H9 (cell line): ENCODE measurements at regions not wholly inside any gene's neighbourhood (a gene's known extent, or its start where the extent isn't known, plus 50 kb on each side); places are given as distances from the start of the nearest gene placed in this dataset.

ENCODE experiments used
- DNase-seq: peaks from one replicate; pipeline ENCODE4 v3.0.0-alpha.2; 2017
- H2AFZ ChIP-seq: one replicate; pipeline ENCODE4 v1.6.1; 2013; ENCODE audit warnings: mild to moderate bottlenecking, low read length, control low read depth, moderate library complexity
- H2AK5ac ChIP-seq: 2 replicates; pipeline ENCODE4 v1.6.1; 2013; ENCODE audit warnings: low read length, control low read depth, mixed read lengths; ENCODE audit not compliant: insufficient read length
- H2BK120ac ChIP-seq: one replicate; pipeline ENCODE4 v1.6.1; 2013; ENCODE audit warnings: low read depth, mild to moderate bottlenecking, low read length, control low read depth, inconsistent platforms; ENCODE audit not compliant: poor library complexity, severe bottlenecking
- H2BK12ac ChIP-seq: 2 replicates; pipeline ENCODE4 v1.6.1; 2013; ENCODE audit warnings: low read length, control low read depth, mixed read lengths, low read depth; ENCODE audit not compliant: insufficient read length
- H2BK15ac ChIP-seq: 2 replicates; pipeline ENCODE4 v1.6.1; 2013; ENCODE audit warnings: low read depth, low read length, control low read depth
- H2BK20ac ChIP-seq: one replicate; pipeline ENCODE4 v1.6.1; 2013; ENCODE audit warnings: low read depth, mild to moderate bottlenecking, low read length, control low read depth, inconsistent platforms; ENCODE audit not compliant: poor library complexity, severe bottlenecking
- H2BK5ac ChIP-seq: 2 replicates; pipeline ENCODE4 v1.6.1; 2013; ENCODE audit warnings: low read length, control low read depth, mixed read lengths; ENCODE audit not compliant: insufficient read length
- H3K14ac ChIP-seq: 2 replicates; pipeline ENCODE4 v1.6.1; 2013; ENCODE audit warnings: low read length, control low read depth; ENCODE audit not compliant: insufficient read depth
- H3K18ac ChIP-seq: 2 replicates; pipeline ENCODE4 v1.6.1; 2013; ENCODE audit warnings: low read depth, mild to moderate bottlenecking, mixed read lengths, low read length, control low read depth; ENCODE audit not compliant: insufficient read length
- H3K23ac ChIP-seq: 2 replicates; pipeline ENCODE4 v1.6.1; 2013; ENCODE audit warnings: low read length, control low read depth, mixed read lengths, low read depth; ENCODE audit not compliant: insufficient read length
- H3K23me2 ChIP-seq: 2 replicates; pipeline ENCODE4 v1.6.1; 2013; ENCODE audit warnings: low read depth, mild to moderate bottlenecking, mixed read lengths, low read length, control low read depth; ENCODE audit not compliant: insufficient read length, poor library complexity, severe bottlenecking
- H3K27ac ChIP-seq: 2 replicates; pipeline ENCODE4 v1.5.1; 2013; ENCODE audit warnings: low read length, control low read depth, mixed read lengths, low read depth; ENCODE audit not compliant: insufficient read length
- H3K27me3 ChIP-seq: 2 replicates; pipeline ENCODE4 v1.6.1; 2013; ENCODE audit warnings: low read length, control low read depth, inconsistent platforms; ENCODE audit not compliant: insufficient read depth
- H3K4ac ChIP-seq: 2 replicates; pipeline ENCODE4 v1.6.1; 2013; ENCODE audit warnings: low read depth, mild to moderate bottlenecking, control low read depth, inconsistent platforms, low read length, moderate library complexity
- H3K4me1 ChIP-seq: 2 replicates; pipeline ENCODE4 v1.6.1; 2013; ENCODE audit warnings: low read length, control low read depth, inconsistent platforms; ENCODE audit not compliant: insufficient read depth
- H3K4me2 ChIP-seq: 2 replicates; pipeline ENCODE4 v1.6.1; 2013; ENCODE audit warnings: low read length, control low read depth, mixed read lengths; ENCODE audit not compliant: insufficient read length, insufficient read depth
- H3K56ac ChIP-seq: 2 replicates; pipeline ENCODE4 v1.6.1; 2013; ENCODE audit warnings: low read depth, mild to moderate bottlenecking, mixed read lengths, low read length, control low read depth; ENCODE audit not compliant: insufficient read length
- H3K79me1 ChIP-seq: 2 replicates; pipeline ENCODE4 v1.6.1; 2013; ENCODE audit warnings: low read depth, mild to moderate bottlenecking, moderate library complexity, low read length, control low read depth, inconsistent platforms; ENCODE audit not compliant: insufficient read depth, poor library complexity, severe bottlenecking
- H3K79me2 ChIP-seq: 2 replicates; pipeline ENCODE4 v1.6.1; 2013; ENCODE audit warnings: low read length, control low read depth, inconsistent platforms; ENCODE audit not compliant: insufficient read depth
- H3K9ac ChIP-seq: 2 replicates; pipeline ENCODE4 v1.6.1; 2013; ENCODE audit warnings: low read length, control low read depth, mixed read lengths; ENCODE audit not compliant: insufficient read length; ENCODE audit errors: extremely low read depth
- H3K9me3 ChIP-seq: one replicate; pipeline ENCODE4 v1.6.1; 2013; ENCODE audit warnings: low read depth, low read length, inconsistent platforms; ENCODE audit not compliant: control insufficient read depth
- H3T11ph ChIP-seq: one replicate; pipeline ENCODE4 v1.6.1; 2013; ENCODE audit warnings: mild to moderate bottlenecking, low read length, control low read depth, inconsistent platforms
- H4K20me1 ChIP-seq: one replicate; pipeline ENCODE4 v1.6.1; 2013; ENCODE audit not compliant: control insufficient read depth, insufficient read length, insufficient read depth
- H4K5ac ChIP-seq: 2 replicates; pipeline ENCODE4 v1.6.1; 2013; ENCODE audit warnings: low read depth, mild to moderate bottlenecking, mixed read lengths, low read length, control low read depth; ENCODE audit not compliant: insufficient read length
- H4K8ac ChIP-seq: replicated peaks from 2 replicates; pipeline ENCODE4 v1.6.1; 2013; ENCODE audit warnings: low read length, control low read depth, mixed read lengths, low read depth; ENCODE audit not compliant: insufficient read length
- H4K91ac ChIP-seq: 2 replicates; pipeline ENCODE4 v1.6.1; 2013; ENCODE audit warnings: low read depth, mild to moderate bottlenecking, moderate library complexity, mixed read lengths, low read length, control low read depth; ENCODE audit not compliant: insufficient read length
- H3K27ac Mint-ChIP-seq, 3 experiments: 2 replicates in 2 of 3; 3 replicates in 1 of 3; pipeline ENCODE4 v1.8.0; 2020 to 2021; ENCODE audit warnings: mixed read lengths in 3 of 3, mild to moderate bottlenecking in 1 of 3, moderate library complexity in 1 of 3
- H3K27me3 Mint-ChIP-seq: 2 replicates; pipeline ENCODE4 v1.8.0; 2021; ENCODE audit warnings: low read depth, mild to moderate bottlenecking, moderate library complexity, mixed read lengths
- H3K36me3 Mint-ChIP-seq, 3 experiments: 2 replicates in 2 of 3; 3 replicates in 1 of 3; pipeline ENCODE4 v1.8.0; 2020 to 2021; ENCODE audit warnings: low read depth in 3 of 3, mixed read lengths in 3 of 3; ENCODE audit not compliant: insufficient read depth in 1 of 3
- H3K4me1 Mint-ChIP-seq, 2 experiments: 2 replicates each; pipeline ENCODE4 v1.8.0; 2020; ENCODE audit warnings: mixed read lengths in 2 of 2
- H3K4me3 Mint-ChIP-seq, 2 experiments: 2 replicates in 1 of 2; 3 replicates in 1 of 2; pipeline ENCODE4 v1.8.0; 2020 to 2021; ENCODE audit warnings: mild to moderate bottlenecking in 2 of 2, mixed read lengths in 2 of 2, moderate library complexity in 1 of 2
- H3K9me3 Mint-ChIP-seq, 2 experiments: 2 replicates in 1 of 2; 3 replicates in 1 of 2; pipeline ENCODE4 v1.8.0; 2020; ENCODE audit warnings: mild to moderate bottlenecking in 2 of 2, mixed read lengths in 2 of 2, moderate library complexity in 1 of 2
- CTCF ChIP-seq: fragments of 200-600 bp; sonication (generic); conservative IDR thresholded peaks from 3 replicates; pipeline ENCODE4 v1.8.0; 2021; ENCODE audit warnings: antibody characterized with exemption, mild to moderate bottlenecking

DNA sequence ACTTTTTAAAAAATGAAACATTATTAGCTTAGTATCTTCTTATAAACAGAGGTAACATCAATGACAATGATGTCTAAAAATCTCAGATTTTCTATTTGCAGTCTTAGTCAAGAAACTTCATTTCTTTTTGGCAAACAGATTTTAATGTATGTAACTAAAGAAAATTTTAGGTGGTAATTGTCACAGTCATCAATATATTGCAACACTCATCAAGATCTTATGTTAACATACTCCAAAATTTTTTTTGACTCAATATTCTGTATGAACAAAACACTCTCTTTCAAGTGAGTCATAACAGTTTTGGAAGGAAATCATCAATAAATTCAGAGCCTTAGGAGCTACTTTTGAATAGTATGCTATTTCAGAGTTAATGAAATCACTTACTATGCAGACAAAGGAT, 1507.6 kb downstream of the SLITRK1 start:
- Histone ChIP-seq H3K4me1 (no peaks in the 10 kb centered on the region), H3K23ac (no peak overlapping the region), H3K14ac (no peak overlapping the region), H3K18ac (no peak overlapping the region), H3K79me2 (no peaks in the 10 kb centered on the region), H4K91ac (no peak overlapping the region), H3K27me3 (no peaks in the 10 kb centered on the region), H3K23me2 (no peaks in the 10 kb centered on the region), H2BK12ac (no peak overlapping the region), H3K79me1 (no peaks in the 10 kb centered on the region), H2BK5ac (no peak overlapping the region), H2BK15ac (no peak overlapping the region), H3K9me3 (no peaks in the 10 kb centered on the region), H4K5ac (no peak overlapping the region), H3K27ac (no peak overlapping the region), H3K9ac (no peak overlapping the region), H3T11ph (no peak overlapping the region), H2AFZ (no peak overlapping the region), H3K4ac (no peak overlapping the region), H4K8ac (no peak overlapping the region), H2BK20ac (no peak overlapping the region), H3K4me2 (no peak overlapping the region), H4K20me1 (no peaks in the 10 kb centered on the region), H2AK5ac (no peak overlapping the region), H3K56ac (no peak overlapping the region), H2BK120ac (no peak overlapping the region)
- H3K9me3 Mint-ChIP-seq: peaks cover 0 to 9% of the 10 kb centered on the region in 2 experiments; a peak in 3 of 5 replicates
- H3K27ac Mint-ChIP-seq: no peak overlapping the region
- H3K27me3 Mint-ChIP-seq: no peaks in the 10 kb centered on the region
- H3K4me1 Mint-ChIP-seq: no peaks in the 10 kb centered on the region; a peak in 1 of 4 replicates
- no peak for TF ChIP-seq CTCF
- H3K4me3 Mint-ChIP-seq: no peak overlapping the region
- no peaks in the 10 kb centered on the region for H3K36me3 Mint-ChIP-seq
- no peak for DNase-seq
